Mesenchymal stem cell (in vitro differentiated cells and primary cell): ENCODE measurements at regions not wholly inside any gene's neighbourhood (a gene's known extent, or its start where the extent isn't known, plus 50 kb on each side); places are given as distances from the start of the nearest gene placed in this dataset.

Source experiments
- DNase-seq: peaks from one replicate; pipeline ENCODE4 v3.0.0-alpha.2; 2013
- H2AFZ ChIP-seq: one replicate; pipeline ENCODE4 v1.6.1; 2013; ENCODE audit warnings: low read depth, mild to moderate bottlenecking, control low read depth, inconsistent platforms, low read length, moderate library complexity
- H2AK5ac ChIP-seq: 2 replicates; pipeline ENCODE4 v1.6.1; 2013; ENCODE audit warnings: low read length, moderate library complexity, mild to moderate bottlenecking, inconsistent platforms; ENCODE audit not compliant: severe bottlenecking
- H2BK120ac ChIP-seq: one replicate; pipeline ENCODE4 v1.6.1; 2013; ENCODE audit warnings: low read depth, mild to moderate bottlenecking, inconsistent platforms, low read length, moderate library complexity
- H2BK12ac ChIP-seq, 2 experiments: one replicate each; pipeline ENCODE4 v1.6.1; 2013; ENCODE audit warnings: inconsistent platforms in 2 of 2, low read length in 2 of 2, mild to moderate bottlenecking in 2 of 2, moderate library complexity in 2 of 2, control low read depth in 1 of 2
- H2BK15ac ChIP-seq: one replicate; pipeline ENCODE4 v1.6.1; 2013; ENCODE audit warnings: mild to moderate bottlenecking, low read depth, inconsistent platforms; ENCODE audit not compliant: poor library complexity, severe bottlenecking
- H2BK5ac ChIP-seq: 2 replicates; pipeline ENCODE4 v1.6.1; 2013; ENCODE audit warnings: low read depth, mild to moderate bottlenecking, low read length, control low read depth, inconsistent platforms; ENCODE audit not compliant: poor library complexity, severe bottlenecking
- H3K14ac ChIP-seq, 2 experiments: one replicate each; pipeline ENCODE4 v1.6.1; 2013; ENCODE audit warnings: inconsistent platforms in 2 of 2, low read length in 2 of 2, control low read depth in 1 of 2, mild to moderate bottlenecking in 1 of 2, moderate library complexity in 1 of 2
- H3K18ac ChIP-seq, 2 experiments: one replicate each; pipeline ENCODE4 v1.6.1; 2013; ENCODE audit warnings: inconsistent platforms in 2 of 2, low read length in 2 of 2, control low read depth in 1 of 2, low read depth in 1 of 2, mild to moderate bottlenecking in 1 of 2
- H3K23ac ChIP-seq, 2 experiments: one replicate each; pipeline ENCODE4 v1.6.1; 2013; ENCODE audit warnings: inconsistent platforms in 2 of 2, low read length in 2 of 2, mild to moderate bottlenecking in 2 of 2, moderate library complexity in 2 of 2, control low read depth in 1 of 2
- H3K27ac ChIP-seq: 2 replicates; pipeline ENCODE4 v1.5.1; 2013; ENCODE audit warnings: mild to moderate bottlenecking, moderate library complexity, low read length, control low read depth, inconsistent platforms; ENCODE audit not compliant: poor library complexity, severe bottlenecking
- H3K27me3 ChIP-seq, 2 experiments: 2 replicates each; pipeline versions ENCODE4 v1.6.1 to v1.7.0; 2013; ENCODE audit warnings: low read length in 2 of 2, mild to moderate bottlenecking in 2 of 2, moderate library complexity in 2 of 2, control low read depth in 1 of 2, inconsistent platforms in 1 of 2; ENCODE audit not compliant: control insufficient read depth in 1 of 2, insufficient read depth in 1 of 2
- H3K36me3 ChIP-seq, 2 experiments: 2 replicates each; pipeline versions ENCODE4 v1.6.1 to v1.7.0; 2013; ENCODE audit warnings: low read length in 2 of 2, control low read depth in 1 of 2, inconsistent platforms in 1 of 2, low read depth in 1 of 2, mild to moderate bottlenecking in 1 of 2; ENCODE audit not compliant: insufficient read depth in 2 of 2, control insufficient read depth in 1 of 2
- H3K4ac ChIP-seq, 2 experiments: one replicate each; pipeline ENCODE4 v1.6.1; 2013; ENCODE audit warnings: inconsistent platforms in 2 of 2, low read length in 2 of 2, mild to moderate bottlenecking in 2 of 2, moderate library complexity in 2 of 2, control low read depth in 1 of 2, low read depth in 1 of 2
- H3K4me1 ChIP-seq: 2 replicates; pipeline ENCODE4 v1.6.1; 2013; ENCODE audit warnings: low read depth, low read length, control low read depth; ENCODE audit not compliant: control insufficient read depth, insufficient read depth
- H3K4me2 ChIP-seq: 2 replicates; pipeline ENCODE4 v1.6.1; 2013; ENCODE audit warnings: low read length, mild to moderate bottlenecking, inconsistent platforms; ENCODE audit not compliant: poor library complexity, severe bottlenecking
- H3K4me3 ChIP-seq, 2 experiments: 2 replicates each; pipeline versions ENCODE4 v1.5.1 to v1.7.0; 2013; ENCODE audit warnings: low read length in 2 of 2, mild to moderate bottlenecking in 2 of 2, control low read depth in 1 of 2, low read depth in 1 of 2; ENCODE audit not compliant: insufficient read depth in 1 of 2
- H3K79me1 ChIP-seq: replicated peaks from 2 replicates; pipeline ENCODE4 v1.6.1; 2013; ENCODE audit warnings: mild to moderate bottlenecking, control low read depth, low read length, inconsistent platforms; ENCODE audit not compliant: poor library complexity, severe bottlenecking
- H3K9ac ChIP-seq: 2 replicates; pipeline ENCODE4 v1.7.0; 2013; ENCODE audit warnings: mild to moderate bottlenecking, low read length, moderate library complexity
- H3K9me3 ChIP-seq: 2 replicates; pipeline ENCODE4 v1.7.0; 2013; ENCODE audit warnings: mild to moderate bottlenecking, low read length; ENCODE audit not compliant: control insufficient read depth
- H4K8ac ChIP-seq: one replicate; pipeline ENCODE4 v1.6.1; 2013; ENCODE audit warnings: inconsistent platforms, mild to moderate bottlenecking, low read length, moderate library complexity
- H4K91ac ChIP-seq: one replicate; pipeline ENCODE4 v1.6.1; 2013; ENCODE audit warnings: mild to moderate bottlenecking, low read length, inconsistent platforms
- WGBS: methylation state at CpG from one replicate; pipeline ENCODE4 v1.1.7; 2013; ENCODE audit warnings: mixed read lengths; 5-methylcytosine and 5-hydroxymethylcytosine counted together

DNA sequence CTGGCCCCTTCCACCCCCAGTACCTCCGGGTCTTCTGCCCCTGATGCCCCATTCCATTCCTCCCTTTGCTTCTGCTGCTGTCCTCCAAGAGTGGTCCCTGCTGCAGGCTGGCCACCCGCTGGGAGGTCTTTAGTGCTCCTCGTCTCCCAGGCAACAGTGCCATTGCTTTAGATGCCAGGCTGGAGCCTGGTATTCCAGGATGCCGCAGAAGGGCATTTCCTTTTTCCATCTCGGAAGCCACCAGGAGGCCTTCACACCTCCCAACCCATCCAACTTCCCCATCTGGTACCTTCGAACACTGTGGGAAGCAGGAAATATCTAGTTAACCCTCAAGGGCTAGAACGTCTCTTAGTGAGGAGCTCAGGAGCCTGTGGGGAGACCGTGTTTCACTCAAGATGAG lies 92.9 kb upstream of the DUSP5 start:
- H3K14ac ChIP-seq: peak overlapping the region in 1 of 2 experiments; percentile 68
- H3K23ac ChIP-seq: no peak overlapping the region
- H2BK5ac ChIP-seq: no peak overlapping the region
- H4K8ac ChIP-seq: peak overlapping the region; percentile 10
- H2BK15ac ChIP-seq: peak overlapping the region; percentile 90
- H3K4me2 ChIP-seq: no peak overlapping the region
- no peak for DNase-seq
- H3K4me1 ChIP-seq: peaks cover 15% of the 10 kb centered on the region
- H3K4ac ChIP-seq: no peak overlapping the region
- no peak overlapping the region for H3K18ac ChIP-seq
- H4K91ac ChIP-seq: peak overlapping the region; percentile 75
- peak overlapping the region; percentile 15 to 52 for H2BK12ac ChIP-seq
- H3K36me3 ChIP-seq: no peaks in the 10 kb centered on the region
- no peaks in the 10 kb centered on the region for H3K79me1 ChIP-seq
- no peak overlapping the region for H3K27ac ChIP-seq
- H3K9ac ChIP-seq: no peak overlapping the region
- H2AK5ac ChIP-seq: peak overlapping the region; percentile 50
- H2BK120ac ChIP-seq: no peak overlapping the region
- no peaks in the 10 kb centered on the region for H3K9me3 ChIP-seq
- H3K27me3 ChIP-seq: no peaks in the 10 kb centered on the region
- H2AFZ ChIP-seq: no peak overlapping the region
- H3K4me3 ChIP-seq: no peak overlapping the region
- WGBS: 81% methylated on average over 8 of the region's 8 CpGs

DNA sequence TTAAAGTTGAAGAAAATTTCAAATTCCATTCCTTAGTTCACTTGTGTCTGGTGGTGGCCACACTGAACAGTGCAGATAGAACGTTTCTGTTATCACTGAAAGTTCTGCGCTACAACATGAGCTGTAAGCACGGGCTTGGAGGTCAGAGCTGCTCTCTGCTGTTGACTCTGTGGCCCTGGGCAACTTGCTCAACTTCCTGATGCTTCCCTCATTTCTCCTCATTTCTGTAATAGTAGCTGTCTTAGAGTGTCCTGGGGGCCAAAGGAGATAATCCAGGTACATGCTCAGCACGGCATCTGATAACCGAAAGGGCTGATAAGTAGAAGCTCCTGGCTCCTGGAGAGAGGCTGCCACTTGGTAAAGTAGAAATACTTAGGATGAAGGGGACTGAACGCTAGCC lies 92.3 kb upstream of the DUSP5 start:
- no peak overlapping the region for H3K23ac ChIP-seq
- no peaks in the 10 kb centered on the region for H3K9me3 ChIP-seq
- H3K4me2 ChIP-seq: no peak overlapping the region
- H3K4me1 ChIP-seq: peaks cover 16% of the 10 kb centered on the region
- no peak overlapping the region for H3K18ac ChIP-seq
- no peak overlapping the region for H2BK5ac ChIP-seq
- no peak for DNase-seq
- H2BK12ac ChIP-seq: no peak overlapping the region
- H3K27me3 ChIP-seq: no peaks in the 10 kb centered on the region
- no peak overlapping the region for H4K8ac ChIP-seq
- no peak overlapping the region for H3K9ac ChIP-seq
- no peak overlapping the region for H3K14ac ChIP-seq
- WGBS: 78% methylated on average over 6 of the region's 6 CpGs
- no peak overlapping the region for H3K4me3 ChIP-seq
- H2BK120ac ChIP-seq: no peak overlapping the region
- H2AK5ac ChIP-seq: no peak overlapping the region
- H4K91ac ChIP-seq: no peak overlapping the region
- no peaks in the 10 kb centered on the region for H3K36me3 ChIP-seq
- no peak overlapping the region for H2BK15ac ChIP-seq
- no peak overlapping the region for H3K4ac ChIP-seq
- no peak overlapping the region for H3K27ac ChIP-seq
- no peak overlapping the region for H2AFZ ChIP-seq
- no peaks in the 10 kb centered on the region for H3K79me1 ChIP-seq

DNA sequence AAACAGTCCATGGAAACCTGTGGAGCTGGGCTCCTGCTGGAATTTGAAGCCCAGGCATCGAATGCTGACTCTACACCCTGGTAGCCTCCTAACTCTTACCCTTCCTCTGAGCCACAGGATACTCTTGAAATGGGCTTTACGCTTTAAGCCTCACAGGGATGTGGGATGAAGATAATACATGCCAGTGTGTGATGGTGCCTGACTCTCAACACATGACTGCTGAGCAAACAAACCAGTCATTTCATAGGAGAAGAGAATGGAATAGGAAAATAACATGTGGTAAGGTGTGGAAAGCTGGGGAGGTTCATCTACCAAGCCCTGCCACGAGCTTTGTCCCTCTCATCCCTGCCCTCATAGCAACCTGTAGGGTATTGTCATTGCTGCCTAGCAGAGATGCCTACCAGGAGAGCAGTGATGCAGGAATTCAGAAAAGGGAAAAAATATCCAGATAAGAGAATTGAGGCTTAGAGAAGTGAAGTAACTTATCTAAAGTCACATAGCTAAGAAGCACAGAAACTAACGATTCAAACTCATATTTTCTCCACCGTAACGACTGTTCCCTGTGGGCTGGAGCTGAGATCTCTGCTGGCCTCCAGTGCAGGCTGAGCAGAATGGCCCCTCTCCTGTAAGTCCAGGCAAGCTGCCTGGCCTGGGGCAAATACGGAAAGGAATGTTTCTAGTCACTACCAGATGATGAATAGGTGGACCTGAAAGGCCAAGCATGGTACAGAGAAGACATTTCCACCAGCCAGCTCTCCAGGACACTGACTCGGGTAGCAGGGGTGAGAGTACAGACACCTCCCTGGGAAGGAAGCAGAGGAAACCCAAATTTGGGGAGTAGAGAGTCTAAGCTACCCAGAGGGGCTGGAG lies 90.2 kb upstream of the DUSP5 start:
- Histone ChIP-seq H3K9me3 (no peaks in the 10 kb centered on the region), H2AK5ac (peak overlapping the region; percentile 67), H3K4me1 (peaks cover 22% of the 10 kb centered on the region), H3K18ac (peak overlapping the region; percentile 38 to 75), H3K9ac (peak overlapping the region; percentile 18), H2AFZ (no peak overlapping the region), H4K8ac (peak overlapping the region; percentile 22), H2BK12ac (peak overlapping the region; percentile 38 to 65), H3K36me3 (no peaks in the 10 kb centered on the region), H3K14ac (no peak overlapping the region), H4K91ac (peak overlapping the region; percentile 23), H3K23ac (no peak overlapping the region), H3K4me3 (no peak overlapping the region), H2BK5ac (no peak overlapping the region), H2BK120ac (no peak overlapping the region), H3K27me3 (no peaks in the 10 kb centered on the region), H3K27ac (no peak overlapping the region), H3K79me1 (no peaks in the 10 kb centered on the region), H3K4me2 (no peak overlapping the region), H2BK15ac (peak overlapping the region; percentile 56), H3K4ac (peak overlapping the region; percentile 21 to 61)
- no peak for DNase-seq
- WGBS: 66% methylated on average over 6 of the region's 8 CpGs

DNA sequence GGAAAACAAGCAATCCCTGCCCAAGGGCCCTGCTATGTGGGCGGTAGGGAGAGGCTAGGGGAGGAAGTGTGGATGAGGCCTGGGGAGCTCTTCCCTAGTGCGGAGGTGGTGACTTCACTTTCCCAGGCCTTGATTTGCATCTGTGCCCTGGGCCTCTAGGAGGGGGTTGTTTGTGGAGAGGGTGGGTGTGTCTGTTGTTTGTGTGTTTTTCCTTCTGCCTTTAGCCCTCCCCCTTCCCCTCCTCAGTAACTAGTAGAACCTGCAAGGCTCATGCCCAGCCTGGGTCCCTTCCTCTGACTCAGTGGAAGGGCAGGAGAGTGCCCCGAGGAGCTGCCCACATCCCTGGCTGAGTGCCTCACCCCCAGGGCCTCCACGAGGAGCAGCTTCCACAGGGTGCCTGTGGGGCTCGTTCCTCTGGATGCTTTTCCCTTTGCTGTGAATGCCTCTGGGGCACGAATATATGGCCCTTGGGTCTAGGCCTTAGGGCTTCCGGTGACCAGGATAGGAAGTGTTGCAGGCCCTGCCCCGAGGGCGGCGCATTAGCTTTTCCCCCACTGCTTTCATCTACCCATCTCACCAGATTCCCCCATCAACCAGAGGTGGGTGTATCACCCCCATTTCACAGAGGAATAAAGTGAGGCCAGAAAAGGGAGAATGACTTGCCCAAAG lies 89.4 kb upstream of the DUSP5 start:
- H4K8ac ChIP-seq: peak overlapping the region; percentile 22
- H2BK5ac ChIP-seq: no peak overlapping the region
- H3K9me3 ChIP-seq: no peaks in the 10 kb centered on the region
- DNase-seq: peak; percentile 61
- peak overlapping the region; percentile 67 for H2AK5ac ChIP-seq
- no peak overlapping the region for H3K4me3 ChIP-seq
- no peak overlapping the region for H3K4ac ChIP-seq
- no peaks in the 10 kb centered on the region for H3K79me1 ChIP-seq
- peak overlapping the region; percentile 18 for H3K9ac ChIP-seq
- peak overlapping the region; percentile 44 for H2BK15ac ChIP-seq
- no peak overlapping the region for H2BK120ac ChIP-seq
- H2BK12ac ChIP-seq: peak overlapping the region; percentile 43 to 82
- H3K27me3 ChIP-seq: no peaks in the 10 kb centered on the region
- peak overlapping the region; percentile 1 to 75 for H3K18ac ChIP-seq
- H4K91ac ChIP-seq: peak overlapping the region; percentile 23
- no peak overlapping the region for H3K4me2 ChIP-seq
- peaks cover 25% of the 10 kb centered on the region for H3K4me1 ChIP-seq
- H3K36me3 ChIP-seq: no peaks in the 10 kb centered on the region
- H3K14ac ChIP-seq: peak overlapping the region in 1 of 2 experiments; percentile 41
- WGBS: 64% methylated on average over 10 of the region's 10 CpGs
- H3K23ac ChIP-seq: no peak overlapping the region
- no peak overlapping the region for H3K27ac ChIP-seq
- H2AFZ ChIP-seq: no peak overlapping the region
